Keratinocyte (primary cell): ENCODE measurements at regions not wholly inside any gene's neighbourhood (a gene's known extent, or its start where the extent isn't known, plus 50 kb on each side); places are given as distances from the start of the nearest gene placed in this dataset.

ENCODE experiments used
- EZH2 ChIP-seq: IDR thresholded peaks from one replicate; pipeline ENCODE4 v1.6.1; 2012; ENCODE audit warnings: inconsistent platforms, mild to moderate bottlenecking, low read length, moderate library complexity
- TF ChIP-seq, protein P1 (sequence below), 3 experiments: IDR thresholded peaks in 1 of 3; conservative IDR thresholded peaks in 1 of 3; optimal IDR thresholded peaks in 1 of 3; 2 replicates in 2 of 3; 3 replicates in 1 of 3; pipeline versions ENCODE3 to v1.5.1; 2011; ENCODE audit warnings: low read length in 3 of 3, mild to moderate bottlenecking in 3 of 3, moderate library complexity in 2 of 3, control low read depth in 1 of 3, inconsistent platforms in 1 of 3; ENCODE audit not compliant: insufficient read depth in 2 of 3; ENCODE audit errors: extremely low read depth in 1 of 3

GRCh38 chr15:39115379-39116057 is 465.4 kb upstream of the THBS1 start:
- TF ChIP-seq, protein P1, sequence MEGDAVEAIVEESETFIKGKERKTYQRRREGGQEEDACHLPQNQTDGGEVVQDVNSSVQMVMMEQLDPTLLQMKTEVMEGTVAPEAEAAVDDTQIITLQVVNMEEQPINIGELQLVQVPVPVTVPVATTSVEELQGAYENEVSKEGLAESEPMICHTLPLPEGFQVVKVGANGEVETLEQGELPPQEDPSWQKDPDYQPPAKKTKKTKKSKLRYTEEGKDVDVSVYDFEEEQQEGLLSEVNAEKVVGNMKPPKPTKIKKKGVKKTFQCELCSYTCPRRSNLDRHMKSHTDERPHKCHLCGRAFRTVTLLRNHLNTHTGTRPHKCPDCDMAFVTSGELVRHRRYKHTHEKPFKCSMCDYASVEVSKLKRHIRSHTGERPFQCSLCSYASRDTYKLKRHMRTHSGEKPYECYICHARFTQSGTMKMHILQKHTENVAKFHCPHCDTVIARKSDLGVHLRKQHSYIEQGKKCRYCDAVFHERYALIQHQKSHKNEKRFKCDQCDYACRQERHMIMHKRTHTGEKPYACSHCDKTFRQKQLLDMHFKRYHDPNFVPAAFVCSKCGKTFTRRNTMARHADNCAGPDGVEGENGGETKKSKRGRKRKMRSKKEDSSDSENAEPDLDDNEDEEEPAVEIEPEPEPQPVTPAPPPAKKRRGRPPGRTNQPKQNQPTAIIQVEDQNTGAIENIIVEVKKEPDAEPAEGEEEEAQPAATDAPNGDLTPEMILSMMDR (optimal IDR thresholded peaks at IDR 0.05 in 1 of 3, IDR thresholded peaks at IDR 0.05 in 1 of 3, conservative IDR thresholded peaks at IDR 0.05 in 1 of 3; ENCODE audit: extremely low read depth in 1 of 3, insufficient read depth in 2 of 3, low read length in 3 of 3), result peak; percentile 27 to 61 (median 33)
- TF ChIP-seq EZH2, result no peak
